GM12874 (cell line): ENCODE measurements at regions not wholly inside any gene's neighbourhood (a gene's known extent, or its start where the extent isn't known, plus 50 kb on each side); places are given as distances from the start of the nearest gene placed in this dataset.

Experiments
- TF ChIP-seq, protein P1 (sequence below): IDR thresholded peaks from 2 replicates; pipeline ENCODE4 v1.5.1; 2011; ENCODE audit warnings: low read depth, mild to moderate bottlenecking, control low read depth, low read length, moderate library complexity; ENCODE audit not compliant: insufficient read depth

DNA sequence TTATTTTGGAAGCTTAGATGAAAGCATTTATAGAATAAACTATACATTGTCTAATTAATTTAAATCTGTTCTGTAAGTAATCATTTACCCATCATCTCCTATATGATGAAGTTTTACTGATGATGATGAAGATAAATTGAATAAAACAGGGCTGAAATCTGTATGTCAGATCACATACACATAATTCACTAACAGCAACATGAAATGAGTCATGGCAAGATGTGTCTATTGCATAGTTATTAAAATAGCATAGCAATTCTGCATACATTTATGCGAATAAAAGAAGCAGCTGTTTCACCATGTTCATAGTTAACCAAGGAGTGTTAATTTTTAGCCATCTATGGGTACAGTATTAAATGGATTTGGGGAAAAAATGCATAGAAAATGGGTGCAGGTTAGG, 424.9 kb downstream of the LIG4 start:
- TF ChIP-seq, protein P1, sequence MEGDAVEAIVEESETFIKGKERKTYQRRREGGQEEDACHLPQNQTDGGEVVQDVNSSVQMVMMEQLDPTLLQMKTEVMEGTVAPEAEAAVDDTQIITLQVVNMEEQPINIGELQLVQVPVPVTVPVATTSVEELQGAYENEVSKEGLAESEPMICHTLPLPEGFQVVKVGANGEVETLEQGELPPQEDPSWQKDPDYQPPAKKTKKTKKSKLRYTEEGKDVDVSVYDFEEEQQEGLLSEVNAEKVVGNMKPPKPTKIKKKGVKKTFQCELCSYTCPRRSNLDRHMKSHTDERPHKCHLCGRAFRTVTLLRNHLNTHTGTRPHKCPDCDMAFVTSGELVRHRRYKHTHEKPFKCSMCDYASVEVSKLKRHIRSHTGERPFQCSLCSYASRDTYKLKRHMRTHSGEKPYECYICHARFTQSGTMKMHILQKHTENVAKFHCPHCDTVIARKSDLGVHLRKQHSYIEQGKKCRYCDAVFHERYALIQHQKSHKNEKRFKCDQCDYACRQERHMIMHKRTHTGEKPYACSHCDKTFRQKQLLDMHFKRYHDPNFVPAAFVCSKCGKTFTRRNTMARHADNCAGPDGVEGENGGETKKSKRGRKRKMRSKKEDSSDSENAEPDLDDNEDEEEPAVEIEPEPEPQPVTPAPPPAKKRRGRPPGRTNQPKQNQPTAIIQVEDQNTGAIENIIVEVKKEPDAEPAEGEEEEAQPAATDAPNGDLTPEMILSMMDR: no peak

DNA sequence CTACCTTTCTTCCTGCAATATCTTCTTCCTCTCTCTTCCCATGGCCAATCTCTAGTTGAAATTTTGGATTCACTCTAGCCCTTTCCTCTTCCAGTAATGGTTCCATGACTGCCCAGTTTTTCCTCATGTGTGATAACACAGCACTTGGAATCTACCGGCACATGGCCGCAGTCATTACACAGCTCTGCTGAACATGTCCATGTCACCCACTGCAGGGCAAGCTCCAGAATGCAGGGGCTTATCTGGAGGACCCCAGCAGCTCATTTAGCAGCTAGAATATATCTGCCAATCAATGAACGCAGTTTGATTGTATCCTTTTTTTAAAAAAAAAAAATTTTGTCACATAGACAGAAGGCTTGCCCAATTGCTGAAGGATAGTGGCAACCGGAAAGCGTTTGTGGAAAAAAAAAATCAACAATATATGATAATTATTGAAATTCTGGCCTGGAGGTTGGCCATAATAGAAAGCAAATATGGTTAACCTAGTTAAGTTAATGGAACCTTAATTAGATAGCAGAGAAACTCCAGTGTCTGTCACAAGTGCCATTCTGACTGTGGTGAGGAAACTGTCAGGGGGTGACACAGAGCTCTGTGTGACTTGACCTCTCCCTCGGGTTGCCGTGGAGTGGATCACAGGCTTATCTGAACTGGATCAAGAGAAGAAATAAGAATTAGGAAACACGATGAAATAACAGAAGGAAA, 426.7 kb downstream of the LIG4 start:
- TF ChIP-seq, protein P1: no peak

DNA sequence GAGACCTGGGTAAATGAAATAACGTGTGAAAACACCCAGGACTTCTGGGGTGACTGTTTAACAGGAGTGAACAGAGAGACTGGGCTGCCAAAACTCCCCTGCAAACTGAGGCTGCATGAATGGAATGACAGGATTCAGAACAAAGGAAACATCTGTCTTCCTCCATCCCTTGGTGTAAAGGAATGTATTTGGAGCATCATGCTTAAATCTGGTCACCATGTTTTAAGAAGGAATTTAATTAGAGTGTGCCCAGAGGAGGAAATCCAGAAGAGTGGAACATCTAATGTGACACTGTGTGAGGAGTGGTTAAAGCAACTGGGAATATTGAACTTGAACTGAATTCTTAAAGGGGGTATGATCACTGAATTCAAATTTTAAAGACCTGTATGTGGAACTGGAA, 437.2 kb downstream of the LIG4 start:
- TF ChIP-seq, protein P1: no peak

DNA sequence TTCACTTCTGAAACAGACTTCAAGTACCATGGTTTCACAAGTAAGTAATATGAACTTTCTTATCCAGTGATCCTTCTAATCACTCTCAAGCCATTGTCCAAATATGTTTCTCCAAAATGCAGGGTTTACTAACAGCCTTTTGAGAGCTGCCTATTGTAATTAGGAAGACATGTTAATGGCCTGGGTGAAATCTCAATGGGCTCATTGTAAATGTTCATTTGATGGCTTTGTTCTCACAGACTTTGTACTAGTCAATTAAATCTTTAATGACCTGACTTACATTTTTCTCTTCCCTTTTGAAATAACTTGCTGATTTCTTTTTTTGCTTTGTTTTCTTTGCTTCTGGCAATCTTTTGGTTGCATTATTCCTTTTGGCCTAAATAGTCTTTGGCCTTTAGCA, 444.8 kb downstream of the LIG4 start:
- TF ChIP-seq, protein P1: no peak

DNA sequence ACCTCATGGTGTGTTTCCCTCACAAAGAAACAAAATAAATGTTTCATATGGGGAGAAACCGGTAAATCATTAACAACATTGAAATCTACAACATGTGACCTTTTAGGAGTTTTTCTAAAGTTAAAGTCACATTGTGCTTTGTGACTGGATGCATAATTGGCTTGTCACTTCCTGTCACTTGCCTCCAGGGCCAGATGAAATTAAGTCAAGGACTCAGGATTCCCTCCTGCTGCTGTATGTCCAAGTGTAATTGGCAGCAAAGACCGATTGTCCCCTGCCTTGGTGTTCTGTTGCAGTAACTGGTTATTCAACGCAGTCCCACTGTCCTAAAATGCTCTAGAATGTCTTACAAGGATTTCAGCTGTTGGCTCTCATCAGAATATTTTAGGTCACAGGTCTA, 448.2 kb downstream of the LIG4 start:
- TF ChIP-seq, protein P1: no peak

DNA sequence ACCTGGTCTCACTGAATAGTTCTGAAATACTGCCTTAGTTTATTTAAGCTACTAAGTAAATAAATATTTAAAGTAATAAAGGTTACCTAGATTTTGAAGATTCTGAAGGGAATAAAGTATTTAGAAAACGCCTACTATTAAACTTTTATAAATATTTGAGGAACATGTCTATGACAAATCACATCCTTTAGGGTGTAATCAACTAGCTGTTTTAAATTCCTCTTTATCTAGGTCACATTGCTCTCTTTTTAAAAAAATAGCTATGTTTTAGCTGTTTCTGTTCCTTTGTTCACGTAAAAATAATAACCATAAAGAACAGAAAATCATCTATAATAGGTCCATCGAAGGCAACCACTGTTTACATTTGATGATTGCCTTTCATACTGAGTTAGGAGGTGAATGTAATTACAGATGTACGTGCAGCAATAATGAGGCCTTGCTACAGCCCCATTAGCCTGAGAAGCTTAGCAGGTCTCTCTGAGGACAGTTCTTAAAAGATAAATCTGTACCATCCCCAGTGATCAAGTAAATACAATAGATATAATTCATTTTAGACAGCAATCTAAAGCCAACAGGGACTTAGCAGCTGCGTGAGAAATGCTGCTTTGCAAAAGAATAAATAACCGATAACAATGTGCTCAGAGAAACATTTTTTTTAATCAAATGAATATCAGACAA, 449.5 kb downstream of the LIG4 start:
- TF ChIP-seq, protein P1: no peak

DNA sequence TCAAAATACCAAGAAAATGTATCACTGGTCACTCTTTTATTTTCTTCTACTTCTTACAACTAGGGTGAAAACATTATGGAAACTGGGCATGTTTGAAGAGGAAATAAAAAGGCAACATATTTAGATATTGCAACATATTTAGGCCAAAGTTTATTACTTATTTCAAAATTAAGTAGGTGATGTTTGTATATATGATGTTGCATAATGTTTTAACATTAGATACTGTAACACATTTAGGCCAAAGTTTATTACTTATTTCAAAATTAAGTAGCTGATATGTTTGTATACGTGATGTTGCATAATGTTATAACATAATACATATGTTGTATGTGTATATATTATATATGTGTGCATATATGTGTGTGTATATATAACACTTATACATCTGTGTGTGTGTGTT, 451.3 kb downstream of the LIG4 start:
- TF ChIP-seq, protein P1: no peak
